H1 (cell line): ENCODE measurements at regions not wholly inside any gene's neighbourhood (a gene's known extent, or its start where the extent isn't known, plus 50 kb on each side); places are given as distances from the start of the nearest gene placed in this dataset.

Experiments used
- BRCA1 ChIP-seq: IDR thresholded peaks from 2 replicates; pipeline ENCODE4 v1.6.1; 2012; ENCODE audit warnings: low read depth, low read length, improper control_type of control experiment
- CBX8 ChIP-seq: fragments of 300-800, 300-1000 bp; sonication (generic); IDR thresholded peaks from 2 replicates; pipeline ENCODE4 v1.7.1; 2016; ENCODE audit warnings: low read depth, low read length, borderline replicate concordance
- EP300 ChIP-seq, 2 experiments: IDR thresholded peaks; 1 replicate in 1 of 2; 2 replicates in 1 of 2; pipeline ENCODE4 v1.6.1; 2011 to 2012; ENCODE audit warnings: low read depth in 2 of 2, low read length in 2 of 2, mild to moderate bottlenecking in 2 of 2, borderline replicate concordance in 1 of 2, inconsistent platforms in 1 of 2, moderate library complexity in 1 of 2
- NRF1 ChIP-seq: IDR thresholded peaks from 2 replicates; pipeline ENCODE4 v1.6.1; 2011; ENCODE audit warnings: mild to moderate bottlenecking, low read depth, low read length, improper control_type of control experiment
- POLR2A ChIP-seq, 2 experiments: IDR thresholded peaks; 1 replicate in 1 of 2; 2 replicates in 1 of 2; pipeline ENCODE4 v1.6.1; 2011; ENCODE audit warnings: low read depth in 2 of 2, low read length in 2 of 2, mild to moderate bottlenecking in 2 of 2; ENCODE audit errors: control extremely low read depth in 1 of 2
- POLR2AphosphoS5 ChIP-seq: IDR thresholded peaks from 2 replicates; pipeline ENCODE4 v1.6.1; 2011; ENCODE audit warnings: low read depth, low read length
- RAD21 ChIP-seq, 2 experiments: IDR thresholded peaks in 1 of 2; conservative IDR thresholded peaks in 1 of 2; 2 replicates each; pipeline ENCODE4 v1.6.1; 2011; ENCODE audit warnings: low read depth in 2 of 2, low read length in 2 of 2, improper control_type of control experiment in 1 of 2, inconsistent platforms in 1 of 2, mild to moderate bottlenecking in 1 of 2, moderate library complexity in 1 of 2
- SIX5 ChIP-seq: IDR thresholded peaks from 2 replicates; pipeline ENCODE4 v1.6.1; 2011; ENCODE audit warnings: mild to moderate bottlenecking, low read depth, low read length
- TAF1 ChIP-seq: IDR thresholded peaks from 2 replicates; pipeline ENCODE4 v1.6.1; 2011; ENCODE audit warnings: mild to moderate bottlenecking, low read depth, low read length
- TCF12 ChIP-seq: IDR thresholded peaks from 2 replicates; pipeline ENCODE4 v1.6.1; 2011; ENCODE audit warnings: low read depth, mild to moderate bottlenecking, low read length
- TF ChIP-seq, protein P1 (sequence below), 3 experiments: IDR thresholded peaks; 1 replicate in 2 of 3; 2 replicates in 1 of 3; pipeline versions ENCODE4 v1.5.1 to v1.6.1; 2011; ENCODE audit warnings: low read length in 3 of 3, mild to moderate bottlenecking in 3 of 3, inconsistent platforms in 2 of 3, low read depth in 1 of 3, moderate library complexity in 1 of 3; ENCODE audit not compliant: insufficient read depth in 1 of 3; ENCODE audit errors: control extremely low read depth in 1 of 3
- TF ChIP-seq, protein P2 (sequence below): IDR thresholded peaks from 2 replicates; pipeline ENCODE4 v1.6.1; 2012; ENCODE audit warnings: inconsistent platforms

GRCh38 chr5:174877987-174878386, 153.6 kb downstream of the MSX2 start:
- TF ChIP-seq EP300 (IDR thresholded peaks at IDR 0.05; ENCODE audit: borderline replicate concordance in 1 of 2, low read depth in 2 of 2, low read length in 2 of 2): no peak
- no peak for TF ChIP-seq RAD21 (IDR thresholded peaks at IDR 0.05 in 1 of 2, conservative IDR thresholded peaks at IDR 0.05 in 1 of 2; ENCODE audit: low read depth in 2 of 2, low read length in 2 of 2)
- TF ChIP-seq NRF1: no peak
- no peak for TF ChIP-seq CBX8
- TF ChIP-seq SIX5: no peak
- TF ChIP-seq, protein P1, sequence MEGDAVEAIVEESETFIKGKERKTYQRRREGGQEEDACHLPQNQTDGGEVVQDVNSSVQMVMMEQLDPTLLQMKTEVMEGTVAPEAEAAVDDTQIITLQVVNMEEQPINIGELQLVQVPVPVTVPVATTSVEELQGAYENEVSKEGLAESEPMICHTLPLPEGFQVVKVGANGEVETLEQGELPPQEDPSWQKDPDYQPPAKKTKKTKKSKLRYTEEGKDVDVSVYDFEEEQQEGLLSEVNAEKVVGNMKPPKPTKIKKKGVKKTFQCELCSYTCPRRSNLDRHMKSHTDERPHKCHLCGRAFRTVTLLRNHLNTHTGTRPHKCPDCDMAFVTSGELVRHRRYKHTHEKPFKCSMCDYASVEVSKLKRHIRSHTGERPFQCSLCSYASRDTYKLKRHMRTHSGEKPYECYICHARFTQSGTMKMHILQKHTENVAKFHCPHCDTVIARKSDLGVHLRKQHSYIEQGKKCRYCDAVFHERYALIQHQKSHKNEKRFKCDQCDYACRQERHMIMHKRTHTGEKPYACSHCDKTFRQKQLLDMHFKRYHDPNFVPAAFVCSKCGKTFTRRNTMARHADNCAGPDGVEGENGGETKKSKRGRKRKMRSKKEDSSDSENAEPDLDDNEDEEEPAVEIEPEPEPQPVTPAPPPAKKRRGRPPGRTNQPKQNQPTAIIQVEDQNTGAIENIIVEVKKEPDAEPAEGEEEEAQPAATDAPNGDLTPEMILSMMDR (IDR thresholded peaks at IDR 0.05; ENCODE audit: control extremely low read depth in 1 of 3, insufficient read depth in 1 of 3, low read depth in 1 of 3, low read length in 3 of 3): no peak
- no peak for TF ChIP-seq POLR2A (IDR thresholded peaks at IDR 0.05; ENCODE audit: control extremely low read depth in 1 of 2, low read depth in 2 of 2, low read length in 2 of 2)
- TF ChIP-seq, protein P2, sequence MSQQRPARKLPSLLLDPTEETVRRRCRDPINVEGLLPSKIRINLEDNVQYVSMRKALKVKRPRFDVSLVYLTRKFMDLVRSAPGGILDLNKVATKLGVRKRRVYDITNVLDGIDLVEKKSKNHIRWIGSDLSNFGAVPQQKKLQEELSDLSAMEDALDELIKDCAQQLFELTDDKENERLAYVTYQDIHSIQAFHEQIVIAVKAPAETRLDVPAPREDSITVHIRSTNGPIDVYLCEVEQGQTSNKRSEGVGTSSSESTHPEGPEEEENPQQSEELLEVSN: no peak
- no peak for TF ChIP-seq BRCA1
- TF ChIP-seq POLR2AphosphoS5: no peak
- no peak for TF ChIP-seq TCF12
- no peak for TF ChIP-seq TAF1
